SKM-1 (cell line): ENCODE measurements at regions not wholly inside any gene's neighbourhood (a gene's known extent, or its start where the extent isn't known, plus 50 kb on each side); places are given as distances from the start of the nearest gene placed in this dataset.
"Not testable (repeated sequence)": the region's sequence is repeated elsewhere in the genome, so short reads cannot be mapped to it uniquely, and the experiment has no call there.

Experiments used
- DNase-seq: peaks from one replicate; lab custom pipeline; 2025; ENCODE audit not compliant: unreplicated experiment; lab: John Stamatoyannopoulos, UW

DNA sequence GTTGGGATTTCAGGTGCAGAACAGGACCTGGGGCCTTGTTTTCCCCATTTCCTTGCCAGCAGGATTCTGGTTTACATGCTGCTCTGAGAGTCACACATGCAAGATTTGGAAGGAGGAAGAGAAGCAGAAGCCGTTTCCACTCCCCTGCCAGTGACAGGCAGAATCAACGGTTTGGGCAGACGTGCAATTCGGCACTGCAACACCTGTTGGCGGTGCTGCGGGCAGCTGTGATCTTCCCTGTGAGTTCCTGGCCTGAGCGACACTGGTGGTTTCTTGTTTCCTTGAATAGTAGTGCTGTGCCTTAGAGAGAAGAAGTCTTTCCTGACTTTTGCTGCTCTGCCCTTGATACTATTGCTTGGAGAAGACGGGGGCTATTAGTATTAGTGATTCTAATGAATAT is 1126.2 kb downstream of the TYW1 start:
- DNase-seq, result no peak

DNA sequence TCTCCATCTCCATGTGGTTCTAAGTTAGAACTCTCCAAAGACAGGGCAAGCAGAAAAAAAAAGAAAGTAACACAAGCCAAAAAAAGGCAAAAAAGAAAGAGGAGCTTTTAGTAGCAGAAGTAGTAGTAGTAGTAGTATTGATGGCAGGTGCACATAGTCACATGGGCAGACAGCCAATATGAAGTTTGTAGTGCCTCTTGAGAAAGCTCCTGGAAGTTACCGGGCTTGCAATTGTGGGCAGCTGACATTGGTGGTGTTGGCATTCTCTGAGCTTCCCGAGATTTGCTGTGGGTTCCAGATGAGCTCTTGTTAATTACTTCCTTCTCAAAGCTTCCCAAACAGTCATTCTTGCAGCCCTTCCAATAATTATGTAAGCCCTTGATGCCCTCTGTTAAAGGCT is 1128.5 kb downstream of the TYW1 start:
- DNase-seq, result no peak

DNA sequence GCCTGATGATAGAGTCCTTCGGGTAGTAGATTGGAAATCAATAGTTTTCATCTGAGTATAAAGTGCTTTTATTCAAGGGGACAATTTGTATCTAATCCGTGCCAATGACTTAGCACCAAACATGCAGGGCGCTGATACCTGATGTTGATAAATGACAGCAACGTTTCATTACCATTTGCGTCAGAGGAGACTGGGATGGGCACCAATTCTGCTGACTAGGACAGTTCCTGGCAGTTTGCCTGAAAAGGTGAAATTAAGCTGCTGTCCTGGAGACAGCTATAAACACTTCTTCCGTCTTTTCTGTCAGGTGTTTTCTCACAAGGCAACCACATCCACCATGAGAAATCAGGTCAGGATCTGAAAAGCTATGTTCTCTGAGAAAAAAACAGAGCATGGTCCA is 1136.4 kb downstream of the TYW1 start:
- DNase-seq, result no peak

DNA sequence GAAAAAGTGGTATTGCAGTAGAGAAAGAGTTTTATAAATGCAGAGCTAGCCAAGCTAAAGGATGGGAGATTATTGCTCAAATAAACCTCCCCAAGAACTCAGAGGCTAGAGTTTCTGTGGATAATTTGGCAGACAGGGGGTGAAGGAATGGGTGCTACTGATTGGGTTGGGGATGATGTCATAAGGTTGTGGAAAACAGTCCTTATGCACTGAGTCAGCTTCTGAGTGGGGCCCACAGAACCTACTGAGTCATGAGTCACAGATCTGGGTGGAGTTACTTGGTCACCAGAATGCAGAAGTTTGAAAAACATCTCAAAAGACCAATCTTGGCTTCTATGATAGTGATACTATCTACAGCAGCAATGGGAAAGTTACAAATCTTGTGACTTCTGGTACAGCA is 1146.7 kb downstream of the TYW1 start:
- no peak for DNase-seq

DNA sequence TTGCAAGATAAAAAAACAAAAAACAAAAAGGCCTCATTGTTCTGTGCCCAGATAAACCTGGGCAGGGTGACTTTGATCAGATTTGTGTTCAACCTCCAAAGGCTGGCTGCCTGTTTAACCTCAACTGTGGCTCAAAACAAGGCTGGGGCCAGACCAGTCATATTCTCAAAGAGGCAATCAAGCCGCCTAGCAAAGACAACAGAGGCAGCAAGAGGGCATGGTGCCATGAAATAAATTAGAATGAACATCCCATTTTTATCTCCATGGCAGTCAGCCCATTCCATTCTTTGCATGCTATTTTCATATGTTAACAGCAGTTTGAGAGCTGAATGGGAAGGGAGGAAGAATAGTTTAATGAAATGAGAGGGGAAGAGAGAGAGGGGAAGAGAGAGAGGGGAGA is 1150.3 kb downstream of the TYW1 start:
- no peak for DNase-seq

DNA sequence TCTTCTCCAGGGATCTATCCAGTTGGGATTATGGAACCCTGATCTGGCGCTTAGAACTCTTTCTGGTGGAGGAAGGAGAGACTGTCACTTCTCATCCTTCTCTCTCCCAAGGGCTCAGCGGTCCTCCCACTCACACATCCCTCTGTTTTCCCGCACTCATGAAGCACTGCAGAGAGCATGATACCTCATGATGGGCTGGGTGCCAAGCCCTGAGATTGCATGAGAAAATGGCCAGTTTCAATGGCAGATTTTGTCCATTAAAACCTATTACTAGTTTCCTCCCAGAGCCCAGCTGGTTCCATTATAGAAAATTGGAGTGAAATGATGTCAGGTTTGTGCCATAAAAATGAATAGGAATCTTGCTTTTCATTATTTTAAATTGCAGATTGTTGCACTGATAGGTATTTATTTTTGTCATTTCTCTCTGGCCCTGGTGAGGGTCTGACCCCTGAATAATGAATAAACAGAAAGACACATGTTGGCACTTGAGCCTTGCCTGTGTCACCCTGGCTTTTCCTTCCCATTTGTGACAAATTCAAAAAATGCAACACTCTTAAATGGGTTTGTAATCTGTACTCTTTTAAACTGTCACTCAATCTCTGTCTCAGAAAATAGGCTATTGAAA is 1151.1 kb downstream of the TYW1 start:
- no peak for DNase-seq

DNA sequence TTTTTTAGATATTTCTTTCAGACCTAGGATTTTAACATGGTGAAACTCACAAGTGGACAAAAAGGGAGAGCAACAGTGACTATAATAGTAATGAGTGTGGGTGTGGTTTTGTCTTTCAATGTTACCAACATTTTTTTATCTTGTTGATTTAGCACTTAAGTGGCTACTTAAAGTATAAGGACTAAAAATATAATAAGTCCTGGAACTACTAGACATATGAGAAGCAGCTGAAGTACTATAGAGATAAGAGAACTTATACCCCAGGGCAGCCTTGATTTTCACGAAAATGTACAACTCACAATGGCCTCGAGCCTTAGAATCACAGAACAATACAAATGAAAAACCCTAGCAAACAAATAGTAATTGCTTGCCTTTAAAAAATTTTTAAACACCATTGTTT is 1151.8 kb downstream of the TYW1 start:
- no peak for DNase-seq

DNA sequence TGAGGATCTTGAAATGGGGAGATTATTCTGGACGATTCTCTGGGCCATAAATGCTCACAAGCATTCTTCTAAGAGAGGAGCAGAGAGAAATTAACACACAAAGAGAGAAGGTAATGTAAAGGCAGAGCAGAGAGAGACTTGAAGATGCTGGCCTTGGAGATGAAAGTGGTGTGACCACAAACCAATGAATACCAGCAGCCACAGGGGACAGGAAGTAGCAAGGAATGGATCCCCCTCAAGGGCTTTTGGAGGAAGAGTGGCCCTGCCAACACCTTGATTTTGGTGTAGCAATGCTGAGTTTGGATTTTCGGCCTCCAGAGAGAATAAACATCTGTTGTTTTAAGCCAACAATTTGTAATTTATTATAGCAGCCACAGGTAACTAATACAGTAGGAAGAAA is 1155.6 kb downstream of the TYW1 start:
- DNase-seq, result no peak

DNA sequence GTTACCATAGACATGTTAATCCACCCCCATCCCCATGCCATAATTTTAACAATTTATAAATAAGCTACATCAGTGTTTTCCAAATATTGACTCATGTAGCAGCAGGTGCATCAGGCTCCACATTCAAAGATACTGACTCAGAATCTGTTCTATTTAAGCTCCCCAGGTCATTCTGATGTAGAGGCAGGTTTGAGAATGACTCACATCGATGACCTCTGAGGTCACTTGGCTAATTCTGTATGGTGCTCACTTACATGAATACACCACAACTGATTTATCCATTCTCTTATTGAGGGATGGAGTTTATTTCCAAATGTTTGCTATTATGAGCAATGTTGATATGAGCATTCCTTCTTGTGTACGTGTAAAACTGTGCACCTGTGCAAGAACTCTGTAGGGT is 1159.0 kb downstream of the TYW1 start:
- no peak for DNase-seq

DNA sequence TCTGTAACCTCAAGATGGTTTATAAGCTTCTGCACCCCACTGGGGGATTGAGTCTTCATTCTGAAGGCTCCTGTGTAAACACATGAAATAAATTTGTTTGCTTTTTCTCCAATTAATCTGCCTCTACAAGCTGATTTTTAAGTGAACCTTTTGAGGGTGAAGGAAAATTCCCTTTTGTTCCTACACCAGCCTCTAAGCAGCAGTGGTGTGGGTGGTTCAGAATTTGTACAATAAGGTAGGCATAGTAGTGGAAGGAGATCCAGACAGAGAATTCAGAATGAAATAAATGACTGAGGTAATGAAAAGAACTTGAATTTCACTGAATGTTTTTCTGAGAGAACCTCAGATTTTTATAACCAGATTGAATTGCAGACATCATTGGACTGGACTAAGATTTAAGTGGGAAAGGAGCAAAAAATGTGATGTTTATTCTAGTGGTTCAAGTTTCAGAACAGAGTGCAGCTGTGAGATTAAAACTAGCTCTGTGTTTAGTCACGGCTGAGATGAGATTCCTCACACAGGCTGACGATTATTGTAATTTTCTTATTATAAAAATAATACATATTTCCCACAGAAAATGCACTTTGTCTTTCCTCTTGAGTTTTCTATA is 1162.2 kb downstream of the TYW1 start:
- DNase-seq, result no peak

DNA sequence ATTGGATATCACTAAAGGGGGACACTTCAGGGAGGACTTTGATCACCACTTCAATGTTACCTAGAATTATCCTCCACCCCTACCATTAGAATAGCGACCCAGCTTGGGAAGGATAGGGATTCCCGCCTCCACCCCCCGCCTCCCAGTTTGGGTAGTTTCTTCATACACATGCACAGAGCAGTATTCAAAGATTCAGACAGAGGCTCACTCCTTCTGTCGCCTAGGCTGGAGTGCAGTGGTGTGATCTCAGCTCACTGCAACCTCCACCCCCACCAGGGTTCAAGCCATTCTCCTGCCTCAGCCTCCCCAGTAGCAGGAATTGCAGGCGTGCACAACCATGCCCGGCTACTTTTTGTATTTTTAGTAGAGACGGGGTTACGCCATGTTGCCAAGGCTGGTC is 1166.1 kb downstream of the TYW1 start:
- no peak for DNase-seq

DNA sequence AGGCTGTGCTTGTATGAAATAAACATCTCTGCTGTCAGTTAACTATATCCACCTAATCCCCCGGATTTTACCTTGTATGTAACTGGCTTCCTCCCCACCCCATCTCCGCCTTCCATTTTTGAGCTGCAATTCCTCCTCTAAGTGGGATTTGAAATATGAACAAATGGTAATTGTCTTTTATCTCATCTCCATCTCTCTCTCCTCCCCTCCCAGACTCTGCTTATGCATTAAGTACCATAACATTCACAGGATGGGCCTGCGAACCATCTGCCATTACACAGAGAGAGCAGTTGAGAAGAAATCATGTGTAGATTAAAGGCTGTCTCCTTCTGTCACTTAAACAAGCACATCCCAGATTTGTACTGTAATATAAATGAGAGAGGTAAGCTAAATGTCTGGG is 1169.9 kb downstream of the TYW1 start:
- DNase-seq, result no peak

DNA sequence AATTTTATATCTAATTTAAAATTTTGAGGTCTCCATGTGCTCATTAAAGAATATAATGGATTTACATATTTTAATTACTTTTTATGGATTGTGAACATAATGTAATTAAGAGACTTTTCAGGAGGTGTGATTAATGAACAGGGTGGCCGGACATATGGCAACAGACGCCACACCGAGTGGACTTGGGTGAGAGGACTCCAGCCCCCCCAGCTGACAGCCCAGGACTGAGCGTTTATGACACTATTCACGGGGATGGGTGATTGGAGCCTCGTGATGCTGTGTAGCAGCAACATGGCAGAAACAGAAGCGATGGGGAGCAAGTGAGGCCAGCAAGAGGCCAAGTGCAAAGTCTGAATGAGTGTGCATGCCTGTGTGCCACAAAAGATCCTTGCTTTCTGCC is 1176.9 kb downstream of the TYW1 start:
- DNase-seq, result no peak

DNA sequence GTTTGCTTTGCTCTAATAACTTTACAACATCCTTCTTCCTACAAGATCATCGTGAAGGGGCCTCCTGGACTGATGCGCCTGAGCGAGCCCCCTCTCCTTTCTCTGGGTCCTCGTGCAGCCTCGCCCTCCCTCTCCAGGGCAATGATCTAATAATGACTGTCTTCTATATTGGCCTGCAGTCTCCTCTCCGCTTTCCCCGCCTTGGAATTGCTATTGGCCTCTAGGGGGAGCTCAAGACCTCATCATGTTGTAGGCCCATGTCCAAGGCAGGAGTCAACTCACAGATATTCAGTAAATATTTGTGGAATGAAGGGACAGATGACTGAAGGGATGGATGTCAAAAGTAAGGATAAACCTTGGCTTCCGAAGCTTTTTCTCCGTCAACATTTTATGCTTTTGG is 1180.3 kb downstream of the TYW1 start:
- DNase-seq, result peak; percentile 4

DNA sequence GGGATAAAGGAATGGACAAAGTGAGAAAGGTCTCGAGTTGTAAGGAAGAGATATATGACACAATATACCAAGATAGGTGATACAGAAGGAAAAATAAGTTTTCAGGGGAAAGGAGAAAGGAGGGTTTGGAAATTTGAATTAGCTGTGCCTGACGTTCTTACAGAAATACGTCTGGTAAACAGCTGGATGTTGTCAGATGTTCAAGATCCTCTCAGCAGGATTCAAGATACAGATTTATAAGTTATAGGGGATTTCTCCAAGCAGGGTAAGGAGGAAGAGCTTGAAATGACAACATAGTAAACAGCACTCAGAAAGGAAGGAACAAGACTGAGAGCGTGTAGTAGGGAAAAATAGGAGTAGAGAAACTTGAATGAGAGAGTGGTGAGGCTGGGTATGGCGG is 1184.1 kb downstream of the TYW1 start:
- DNase-seq, result no peak

DNA sequence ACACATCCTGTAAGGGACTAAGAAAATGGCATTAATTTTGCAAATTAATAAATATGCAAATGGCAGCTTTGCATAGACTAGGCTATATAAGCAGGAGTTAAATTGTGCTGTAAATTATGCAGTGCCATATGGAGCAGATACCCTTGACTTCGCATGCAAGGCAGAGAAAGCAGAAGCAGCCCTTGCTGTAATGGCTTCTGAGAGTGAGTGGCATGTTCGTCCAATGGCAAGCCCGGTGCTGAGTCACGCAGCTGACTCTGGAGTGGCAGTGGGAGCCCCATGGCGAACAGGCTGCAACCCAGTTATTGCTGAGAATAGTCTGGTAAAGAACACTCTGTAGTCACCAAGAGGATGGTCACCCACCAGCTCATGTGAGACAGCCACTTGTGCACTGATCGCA is 1186.5 kb downstream of the TYW1 start:
- DNase-seq, result no peak

DNA sequence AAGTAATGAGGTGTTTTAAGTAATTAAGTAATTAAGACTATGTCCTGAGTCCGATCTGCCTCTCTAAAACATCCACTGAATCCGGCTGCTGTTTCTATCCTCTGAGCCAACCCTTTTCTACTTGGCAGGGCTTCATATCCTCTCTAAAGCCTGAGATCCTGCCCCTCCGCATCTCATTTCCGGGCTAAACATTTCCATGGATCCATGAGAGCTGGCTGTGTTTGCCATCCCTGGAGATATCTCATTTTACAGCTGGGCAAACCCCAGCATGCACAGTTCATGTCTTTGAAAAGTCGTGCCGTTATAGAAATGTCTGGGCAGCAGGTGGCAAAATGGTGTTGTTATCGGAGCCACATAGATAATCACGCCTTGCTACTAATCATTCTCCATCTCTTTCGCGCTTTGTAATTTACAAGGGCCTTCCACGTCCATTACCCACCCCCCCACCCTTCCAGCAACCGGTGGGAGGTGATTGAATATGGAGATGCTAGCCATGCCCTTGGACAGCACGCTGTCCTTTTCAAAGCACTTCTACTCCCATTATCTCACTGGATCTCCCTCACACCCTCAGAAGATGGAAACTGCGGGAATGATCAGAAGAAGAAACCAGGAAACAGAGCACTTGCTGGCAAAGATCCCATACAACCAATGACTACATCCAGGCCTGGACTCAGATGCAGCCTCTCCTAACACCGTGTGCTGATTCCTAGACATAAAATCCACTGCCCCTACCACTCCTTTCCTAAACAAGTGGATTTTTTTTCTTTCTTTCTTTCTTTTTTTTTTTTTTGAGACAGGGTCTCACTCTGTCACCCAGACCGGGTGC is 1189.2 kb downstream of the TYW1 start:
- DNase-seq, result no peak

DNA sequence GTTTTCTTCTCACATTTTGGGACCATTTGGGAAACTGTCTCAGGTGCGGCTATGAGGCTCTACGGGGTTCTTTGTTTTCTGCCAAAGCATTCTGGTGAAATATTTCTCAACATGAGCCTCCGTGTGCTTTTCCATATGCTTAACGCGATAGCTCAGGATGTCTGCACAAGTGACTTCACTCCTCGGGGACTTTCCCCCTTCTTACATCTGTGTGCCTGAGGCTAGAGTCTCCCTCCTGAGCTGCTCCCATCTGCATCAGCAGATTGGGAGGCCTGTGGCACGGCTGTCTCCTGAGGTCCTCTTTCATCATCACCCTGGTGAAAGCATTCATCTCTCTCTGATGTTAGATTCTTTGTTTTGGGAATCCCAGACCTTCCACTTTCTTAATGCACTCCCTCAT is 1190.9 kb downstream of the TYW1 start:
- no peak for DNase-seq

DNA sequence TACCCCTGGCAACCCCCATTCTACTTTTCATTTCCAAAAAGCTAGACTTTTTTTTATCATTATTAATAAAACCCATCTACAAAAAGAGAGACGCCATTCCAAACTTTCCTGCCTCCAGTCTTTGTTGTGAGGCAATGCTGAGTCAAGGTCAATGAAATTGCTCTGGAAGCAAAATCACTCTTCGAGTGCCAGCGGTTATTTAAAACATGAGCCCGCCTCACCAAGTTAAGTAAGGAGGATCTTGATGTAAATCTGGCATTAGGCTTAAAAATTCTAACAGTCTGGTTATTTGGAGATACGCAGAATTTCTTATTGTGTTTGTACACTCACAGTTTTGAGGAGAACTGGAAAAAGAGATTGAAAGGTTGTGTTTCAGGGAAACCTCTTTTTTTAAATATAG is 1196.3 kb downstream of the TYW1 start:
- no peak for DNase-seq

DNA sequence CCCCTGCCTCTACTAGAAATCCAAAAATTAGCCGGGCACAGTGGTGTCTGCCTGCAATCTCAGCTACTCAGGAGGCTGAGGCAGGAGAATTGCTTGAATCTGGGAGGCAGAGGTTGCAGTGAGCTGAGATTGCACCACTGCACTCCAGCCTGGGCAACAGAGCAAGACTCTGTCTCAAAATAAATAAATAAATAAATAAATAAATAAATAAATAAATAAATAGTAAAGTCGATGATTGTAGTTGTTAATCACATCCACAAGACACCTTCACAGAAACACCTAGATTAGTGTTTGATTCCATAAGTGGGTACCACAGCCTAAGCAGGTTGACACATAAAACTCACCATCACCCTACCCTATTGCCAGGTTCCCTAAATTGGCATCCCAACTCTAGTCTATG is 1199.0 kb downstream of the TYW1 start:
- not testable (repeated sequence) for DNase-seq

DNA sequence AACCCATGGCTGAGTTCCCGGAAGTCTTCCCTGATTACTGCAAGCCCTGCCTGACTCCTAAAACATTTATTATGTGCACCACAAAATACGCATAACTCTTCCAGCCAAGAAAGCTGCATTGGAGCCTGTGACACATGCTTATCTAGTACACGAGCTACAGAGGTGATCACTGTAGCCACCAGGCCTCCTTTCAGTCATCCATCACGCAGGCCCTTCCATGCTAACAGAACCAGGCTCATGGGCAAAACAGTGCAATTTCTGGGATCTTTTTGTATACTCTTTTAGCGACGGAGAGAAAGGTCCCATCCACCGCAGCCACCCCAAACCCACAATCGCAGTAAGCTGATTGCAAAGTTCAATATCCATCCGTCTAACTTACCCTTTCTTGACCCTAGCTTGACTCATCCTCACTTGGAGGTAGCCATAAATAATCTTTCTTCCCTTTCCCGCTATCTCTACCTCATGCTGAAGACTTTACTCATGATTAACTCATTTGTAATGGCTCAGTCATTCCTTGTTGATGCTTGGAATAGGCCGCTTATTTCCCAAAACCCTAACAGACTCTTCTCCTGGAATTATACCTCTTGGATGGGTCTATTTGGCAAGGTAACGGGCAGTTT is 1203.5 kb downstream of the TYW1 start:
- no peak for DNase-seq

DNA sequence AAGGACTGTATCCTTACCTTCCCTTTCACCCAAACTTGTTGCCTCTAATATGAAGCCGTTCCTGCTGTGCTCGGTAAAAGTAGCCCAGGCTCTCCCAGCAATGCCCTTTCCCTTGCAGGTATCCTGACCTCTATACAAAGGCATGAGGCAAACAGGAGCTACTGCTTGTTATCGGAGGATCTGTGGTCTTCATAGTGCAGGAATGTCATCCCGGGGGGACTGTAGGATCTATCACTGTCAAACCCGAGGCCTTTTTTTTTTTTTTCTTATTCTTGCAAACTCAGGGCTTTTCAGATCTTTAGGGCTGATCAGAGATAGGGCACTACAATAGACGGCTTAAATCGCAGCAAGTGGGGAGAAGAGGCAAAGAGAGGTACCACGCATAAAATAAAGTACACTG is 1206.6 kb downstream of the TYW1 start:
- no peak for DNase-seq
